Lower leg skin (tissue), 3 donors: ENCODE measurements at regions not wholly inside any gene's neighbourhood (a gene's known extent, or its start where the extent isn't known, plus 50 kb on each side); places are given as distances from the start of the nearest gene placed in this dataset.

Experiments
- CTCF ChIP-seq, 3 donors: fragments of 450-650 bp; IDR thresholded peaks; one replicate each; pipeline ENCODE4 v1.5.1; 2016; ENCODE audit warnings: antibody characterized with exemption in 3 of 3, mild to moderate bottlenecking in 3 of 3, moderate library complexity in 2 of 3
- POLR2A ChIP-seq, 2 donors: fragments of 450-650 bp; IDR thresholded peaks; one replicate each; pipeline ENCODE4 v1.6.1; 2016 to 2017; ENCODE audit warnings: antibody characterized with exemption in 2 of 2, mild to moderate bottlenecking in 1 of 2, moderate library complexity in 1 of 2

- no peak for TF ChIP-seq POLR2A (IDR thresholded peaks at IDR 0.05)
- no peak for TF ChIP-seq CTCF (IDR thresholded peaks at IDR 0.05)
Measured at GRCh38 chr20:56730003-56730402, 100.9 kb downstream of the TFAP2C start.
